MCF 10A (cell line): ENCODE measurements at regions not wholly inside any gene's neighbourhood (a gene's known extent, or its start where the extent isn't known, plus 50 kb on each side); places are given as distances from the start of the nearest gene placed in this dataset.

ENCODE experiments used
- BruUV-seq: library from RNA; stranded (reverse); fragments of 400-500 nt; replicated peaks from 2 replicates; lab custom pipeline; 2021; lab: Mats Ljungman, UMichigan
- CTCF ChIA-PET: fragments of 300-600 bp; sonication (Branson Sonifier 250); formaldehyde crosslinking; extraction: SDS; loops from one replicate; lab custom pipeline; 2021; ENCODE audit warnings: antibody characterized with exemption, inconsistent platforms; lab: Yijun Ruan, JAX
- POLR2A ChIA-PET: fragments of 300-600, 350-650 bp; sonication (Branson Sonifier 250); formaldehyde crosslinking; extraction: SDS; loops from one replicate; lab custom pipeline; 2020; ENCODE audit warnings: antibody characterized with exemption, inconsistent platforms; lab: Yijun Ruan, JAX
- DNase-seq: peaks from one replicate; pipeline ENCODE4 v3.0.0-alpha.2; 2018; ENCODE audit not compliant: unreplicated experiment
- H3K27ac Mint-ChIP-seq: one replicate; pipeline ENCODE4 v1.8.0; 2022; ENCODE audit warnings: mild to moderate bottlenecking, low read depth, mixed read lengths; ENCODE audit not compliant: unreplicated experiment
- H3K27me3 Mint-ChIP-seq: one replicate; pipeline ENCODE4 v1.8.0; 2022; ENCODE audit warnings: mixed read lengths; ENCODE audit not compliant: insufficient read depth, unreplicated experiment
- H3K36me3 Mint-ChIP-seq: one replicate; pipeline ENCODE4 v1.8.0; 2022; ENCODE audit warnings: mild to moderate bottlenecking, moderate library complexity, mixed read lengths; ENCODE audit not compliant: insufficient read depth, unreplicated experiment
- H3K4me1 Mint-ChIP-seq: one replicate; pipeline ENCODE4 v1.8.0; 2022; ENCODE audit warnings: mixed read lengths; ENCODE audit not compliant: insufficient read depth, unreplicated experiment
- H3K4me3 Mint-ChIP-seq: one replicate; pipeline ENCODE4 v1.8.0; 2022; ENCODE audit warnings: mild to moderate bottlenecking, moderate library complexity, mixed read lengths; ENCODE audit not compliant: unreplicated experiment
- H3K9me3 Mint-ChIP-seq: one replicate; pipeline ENCODE4 v1.8.0; 2022; ENCODE audit warnings: mixed read lengths; ENCODE audit not compliant: unreplicated experiment
- CTCF ChIP-seq: fragments of 200-600 bp; IDR thresholded peaks from one replicate; pipeline ENCODE4 v1.8.0; 2022; ENCODE audit warnings: antibody characterized with exemption, mild to moderate bottlenecking; ENCODE audit not compliant: unreplicated experiment
- intact Hi-C: fragments of 100-400 bp; cut with micrococcal nuclease; formaldehyde crosslinking; loops from 2 replicates; pipeline ENCODE4 v1.14.1; 2022

DNA sequence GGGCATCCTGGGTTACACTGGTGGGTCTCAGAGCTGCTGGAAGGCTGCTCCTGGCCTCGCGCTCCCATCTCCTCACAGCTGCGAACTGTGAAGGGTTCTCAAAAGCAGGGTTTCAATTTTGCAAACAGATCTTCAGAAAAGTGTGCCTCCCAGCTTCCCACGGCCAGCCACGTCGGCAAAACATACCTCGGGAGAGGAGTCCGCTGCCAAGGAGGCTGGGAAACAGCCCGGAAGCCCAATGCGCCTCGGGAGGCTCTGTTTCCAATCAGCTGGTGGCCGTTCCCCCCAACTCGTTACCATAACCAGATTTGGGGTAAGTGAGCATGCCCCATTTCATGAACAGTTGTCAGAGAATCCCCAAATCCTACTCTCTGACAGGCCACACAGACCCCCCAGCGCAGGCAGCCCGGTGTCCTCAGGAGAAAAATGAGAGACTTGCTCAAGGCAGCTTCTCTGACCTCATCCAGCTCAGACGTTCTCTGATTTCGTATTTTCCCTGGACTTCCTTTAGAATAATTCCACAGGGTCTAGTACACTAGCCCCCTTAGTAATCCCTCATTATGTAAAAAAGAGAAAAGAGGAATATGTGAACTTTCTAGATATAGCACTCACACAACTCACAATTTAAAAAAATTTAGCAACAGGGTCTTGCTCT lies 98.4 kb downstream of the SNX5 start:
- ChIA-PET POLR2A (interaction anchor here (2.8 kb wide), 1 partner anchor 20 kb away, joined by 9 read pairs; no protein-coding TSS in a partner anchor), CTCF (interaction anchor here (0.7 to 1.7 kb wide), 2 partner anchors 11 to 366 kb away, joined by 3 to 4 read pairs; no protein-coding TSS in a partner anchor)
- Mint-ChIP-seq H3K36me3 (no peaks in the 10 kb centered on the region), H3K4me1 (peaks cover 18% of the 10 kb centered on the region), H3K9me3 (no peaks in the 10 kb centered on the region), H3K27ac (no peak overlapping the region), H3K27me3 (no peaks in the 10 kb centered on the region), H3K4me3 (no peak overlapping the region)
- intact Hi-C loops, result no loop called here
- no peak for DNase-seq
- TF ChIP-seq CTCF, result no peak
- no TSS peak for BruUV-seq

DNA sequence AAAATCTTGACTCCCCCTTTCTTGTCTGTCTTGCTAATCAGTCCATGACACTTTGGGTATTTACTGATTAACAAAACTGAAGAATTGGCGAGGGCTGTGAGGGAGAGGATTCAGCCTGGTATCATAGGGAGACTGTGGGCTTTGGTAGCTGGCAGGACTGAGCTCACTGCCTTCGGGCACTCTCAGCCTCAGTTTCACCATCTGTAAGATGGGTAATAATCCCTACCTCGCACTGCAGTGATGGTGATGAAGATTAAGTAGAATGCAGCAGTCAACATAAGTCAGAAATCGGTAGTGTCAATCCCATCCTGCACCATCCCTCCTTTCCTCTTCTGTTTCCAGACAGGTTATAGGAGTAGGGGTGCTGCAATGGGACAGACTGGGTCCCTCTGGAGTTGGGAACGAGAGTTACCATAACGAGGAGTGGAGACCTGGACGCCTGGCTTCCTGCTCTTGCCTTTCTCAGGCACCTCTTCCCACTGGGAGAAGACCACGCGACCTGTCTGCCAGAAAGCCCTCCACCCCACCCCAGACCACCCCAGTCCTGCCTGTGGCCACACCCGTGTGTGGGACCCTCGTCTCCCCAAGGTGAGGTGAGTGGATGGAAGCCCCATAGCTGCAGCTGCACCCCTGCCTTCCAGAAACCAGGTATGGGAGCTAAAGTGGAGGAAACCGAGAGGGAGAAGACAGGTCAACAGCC lies 99.1 kb downstream of the SNX5 start:
- DNase-seq, result no peak
- CTCF ChIA-PET, result interaction anchor here (0.7 kb wide), 1 partner anchor 10 kb away, joined by 4 read pairs; no protein-coding TSS in a partner anchor
- Mint-ChIP-seq H3K4me1 (peaks cover 10% of the 10 kb centered on the region), H3K4me3 (no peak overlapping the region), H3K36me3 (no peaks in the 10 kb centered on the region), H3K27ac (no peak overlapping the region), H3K9me3 (no peaks in the 10 kb centered on the region), H3K27me3 (no peaks in the 10 kb centered on the region)
- POLR2A ChIA-PET, result interaction anchor here (0.6 to 2.8 kb wide), 2 partner anchors 11 to 19 kb away, joined by 3 to 9 read pairs; no protein-coding TSS in a partner anchor
- intact Hi-C loops, result no loop called here
- no TSS peak for BruUV-seq
- no peak for TF ChIP-seq CTCF

- Mint-ChIP-seq H3K27ac (no peak overlapping the region), H3K9me3 (no peaks in the 10 kb centered on the region), H3K27me3 (no peaks in the 10 kb centered on the region), H3K36me3 (no peaks in the 10 kb centered on the region), H3K4me3 (no peak overlapping the region), H3K4me1 (peaks cover 10% of the 10 kb centered on the region)
- POLR2A ChIA-PET, result no interaction called here
- CTCF ChIA-PET, result interaction anchor here (1.4 kb wide), 1 partner anchor 187 kb away, joined by 5 read pairs; the partner anchor contains the start of gene RRBP1
- DNase-seq, result no peak
- no TSS peak for BruUV-seq
- TF ChIP-seq CTCF, result no peak
- intact Hi-C loops, result no loop called here
These were observed 99.8 kb downstream of the SNX5 start for GRCh38 chr20:17868700-17869231.

DNA sequence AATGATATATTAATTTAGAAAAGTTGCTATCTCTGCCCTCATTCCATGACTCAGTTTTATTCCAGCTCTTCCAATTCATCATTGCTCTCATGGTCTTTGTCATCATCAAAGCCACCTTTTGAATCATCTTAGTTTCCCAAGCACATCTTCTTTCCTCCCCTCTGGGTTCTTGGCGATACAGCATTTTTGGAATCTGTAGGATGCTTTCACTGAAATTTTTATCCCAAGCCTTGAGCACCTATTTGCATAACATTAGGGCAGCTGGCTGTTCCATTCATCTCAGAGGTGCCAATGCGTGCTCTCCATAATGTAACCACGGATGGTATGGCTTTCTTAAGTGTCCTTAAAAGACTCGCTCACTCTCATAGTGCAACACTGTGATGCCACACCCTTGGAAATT lies 100.4 kb downstream of the SNX5 start:
- TF ChIP-seq CTCF, result no peak
- intact Hi-C loops, result no loop called here
- Mint-ChIP-seq H3K27me3 (no peaks in the 10 kb centered on the region), H3K36me3 (no peaks in the 10 kb centered on the region), H3K4me1 (peaks cover 10% of the 10 kb centered on the region), H3K9me3 (no peaks in the 10 kb centered on the region), H3K4me3 (no peak overlapping the region), H3K27ac (no peak overlapping the region)
- POLR2A ChIA-PET, result no interaction called here
- no peak for DNase-seq
- CTCF ChIA-PET, result interaction anchor here (1.4 kb wide), 1 partner anchor 186 kb away, joined by 5 read pairs; the partner anchor contains the start of gene RRBP1
- no TSS peak for BruUV-seq
